Mesendoderm (in vitro differentiated cells): ENCODE measurements at regions not wholly inside any gene's neighbourhood (a gene's known extent, or its start where the extent isn't known, plus 50 kb on each side); places are given as distances from the start of the nearest gene placed in this dataset.

Experiments
- DNase-seq: peaks from one replicate; pipeline ENCODE4 v3.0.0; 2013
- H2AK5ac ChIP-seq: 2 replicates; pipeline ENCODE4 v1.6.1; 2013; ENCODE audit warnings: low read length, inconsistent platforms
- H2BK120ac ChIP-seq: 2 replicates; pipeline ENCODE4 v1.6.1; 2013; ENCODE audit warnings: low read depth, mild to moderate bottlenecking, low read length, moderate library complexity, mixed read lengths
- H2BK15ac ChIP-seq: replicated peaks from 2 replicates; pipeline ENCODE4 v1.6.1; 2013; ENCODE audit warnings: low read depth, mild to moderate bottlenecking, moderate library complexity
- H2BK5ac ChIP-seq: 2 replicates; pipeline ENCODE4 v1.6.1; 2013; ENCODE audit warnings: low read length, inconsistent platforms
- H3K18ac ChIP-seq: 2 replicates; pipeline ENCODE4 v1.6.1; 2013; ENCODE audit warnings: mild to moderate bottlenecking, low read length, mixed read lengths
- H3K23ac ChIP-seq: one replicate; pipeline ENCODE4 v1.6.1; 2013; ENCODE audit warnings: low read length
- H3K27ac ChIP-seq: 2 replicates; pipeline ENCODE4 v1.5.1; 2013; ENCODE audit warnings: low read depth, mild to moderate bottlenecking, inconsistent platforms, low read length, moderate library complexity
- H3K27me3 ChIP-seq: 2 replicates; pipeline ENCODE4 v1.6.1; 2013; ENCODE audit warnings: low read length, control low read depth, mild to moderate bottlenecking, inconsistent platforms; ENCODE audit not compliant: insufficient read depth, poor library complexity
- H3K36me3 ChIP-seq: 2 replicates; pipeline ENCODE4 v1.6.1; 2013; ENCODE audit warnings: low read length, inconsistent platforms; ENCODE audit not compliant: control insufficient read depth, insufficient read depth
- H3K4ac ChIP-seq: one replicate; pipeline ENCODE4 v1.6.1; 2013; ENCODE audit warnings: low read depth, mild to moderate bottlenecking, low read length, moderate library complexity
- H3K4me1 ChIP-seq: 2 replicates; pipeline ENCODE4 v1.6.1; 2013; ENCODE audit warnings: low read depth, low read length, inconsistent platforms; ENCODE audit not compliant: control insufficient read depth
- H3K4me2 ChIP-seq: 2 replicates; pipeline ENCODE4 v1.6.1; 2013; ENCODE audit warnings: low read length
- H3K4me3 ChIP-seq: 2 replicates; pipeline ENCODE4 v1.5.1; 2013; ENCODE audit warnings: mild to moderate bottlenecking, low read length
- H3K56ac ChIP-seq: one replicate; pipeline ENCODE4 v1.6.1; 2013; ENCODE audit warnings: low read length
- H3K79me1 ChIP-seq: 2 replicates; pipeline ENCODE4 v1.6.1; 2013; ENCODE audit warnings: low read length, inconsistent platforms
- H3K79me2 ChIP-seq: 2 replicates; pipeline ENCODE4 v1.6.1; 2013; ENCODE audit warnings: mild to moderate bottlenecking, low read length; ENCODE audit not compliant: control insufficient read depth, insufficient read depth
- H3K9ac ChIP-seq: 2 replicates; pipeline ENCODE4 v1.6.1; 2013; ENCODE audit warnings: low read length, inconsistent platforms
- H4K5ac ChIP-seq: one replicate; pipeline ENCODE4 v1.6.1; 2013; ENCODE audit warnings: low read length
- H4K8ac ChIP-seq: one replicate; pipeline ENCODE4 v1.6.1; 2013; ENCODE audit warnings: low read depth, mild to moderate bottlenecking, control low read depth, low read length, moderate library complexity
- WGBS: extraction: QIAGEN DNeasy Blood & Tissue Kit; methylation state at CpG from one replicate; pipeline ENCODE4 v1.1.7; 2013; ENCODE audit warnings: low lambda C conversion rate, missing lambda C conversion rate; ENCODE audit not compliant: insufficient coverage; ENCODE audit errors: extremely low coverage; 5-methylcytosine and 5-hydroxymethylcytosine counted together

GRCh38 chr12:34368079-34368478 lies 345.8 kb downstream of the ALG10 start:
- H3K27ac ChIP-seq = no peak overlapping the region
- no peak overlapping the region for H2AK5ac ChIP-seq
- H4K8ac ChIP-seq = no peak overlapping the region
- WGBS = no CpG with 5 or more reads among the region's 15 CpGs
- no peak overlapping the region for H3K4me2 ChIP-seq
- no peak overlapping the region for H2BK5ac ChIP-seq
- no peaks in the 10 kb centered on the region for H3K79me2 ChIP-seq
- H3K27me3 ChIP-seq = no peaks in the 10 kb centered on the region
- no peak overlapping the region for H3K23ac ChIP-seq
- H3K36me3 ChIP-seq = no peaks in the 10 kb centered on the region
- no peak overlapping the region for H3K9ac ChIP-seq
- H3K4me3 ChIP-seq = no peak overlapping the region
- no peak overlapping the region for H2BK15ac ChIP-seq
- H3K18ac ChIP-seq = no peak overlapping the region
- no peak overlapping the region for H2BK120ac ChIP-seq
- DNase-seq = no peak
- no peak overlapping the region for H3K4ac ChIP-seq
- H4K5ac ChIP-seq = no peak overlapping the region
- H3K56ac ChIP-seq = no peak overlapping the region
- no peaks in the 10 kb centered on the region for H3K79me1 ChIP-seq
- H3K4me1 ChIP-seq = no peaks in the 10 kb centered on the region

GRCh38 chr12:34371050-34371449 lies 348.8 kb downstream of the ALG10 start:
- Histone ChIP-seq H2BK5ac (no peak overlapping the region), H3K4ac (no peak overlapping the region), H3K4me1 (no peaks in the 10 kb centered on the region), H3K23ac (no peak overlapping the region), H2AK5ac (no peak overlapping the region), H3K79me2 (no peaks in the 10 kb centered on the region), H4K8ac (no peak overlapping the region), H3K27ac (no peak overlapping the region), H3K56ac (no peak overlapping the region), H3K4me3 (no peak overlapping the region), H3K27me3 (no peaks in the 10 kb centered on the region), H4K5ac (no peak overlapping the region), H3K36me3 (no peaks in the 10 kb centered on the region), H2BK120ac (no peak overlapping the region), H3K4me2 (no peak overlapping the region), H2BK15ac (no peak overlapping the region), H3K18ac (no peak overlapping the region), H3K79me1 (no peaks in the 10 kb centered on the region), H3K9ac (no peak overlapping the region)
- DNase-seq = no peak
- no CpG with 5 or more reads among the region's 17 CpGs for WGBS

- no peak for DNase-seq
- H4K5ac ChIP-seq = no peak overlapping the region
- no peak overlapping the region for H3K27ac ChIP-seq
- no peaks in the 10 kb centered on the region for H3K36me3 ChIP-seq
- WGBS = no CpG with 5 or more reads among the region's 21 CpGs
- H3K56ac ChIP-seq = no peak overlapping the region
- H3K79me2 ChIP-seq = no peaks in the 10 kb centered on the region
- no peaks in the 10 kb centered on the region for H3K4me1 ChIP-seq
- no peak overlapping the region for H3K4me3 ChIP-seq
- no peak overlapping the region for H2BK5ac ChIP-seq
- no peak overlapping the region for H2BK120ac ChIP-seq
- H3K27me3 ChIP-seq = no peaks in the 10 kb centered on the region
- H2BK15ac ChIP-seq = no peak overlapping the region
- H3K9ac ChIP-seq = no peak overlapping the region
- no peak overlapping the region for H3K23ac ChIP-seq
- H3K4me2 ChIP-seq = no peak overlapping the region
- no peak overlapping the region for H4K8ac ChIP-seq
- H3K4ac ChIP-seq = no peak overlapping the region
- H3K18ac ChIP-seq = no peak overlapping the region
- no peaks in the 10 kb centered on the region for H3K79me1 ChIP-seq
- no peak overlapping the region for H2AK5ac ChIP-seq
Measured at GRCh38 chr12:34372003-34372402, 349.7 kb downstream of the ALG10 start.

GRCh38 chr12:34373926-34374325 lies 351.6 kb downstream of the ALG10 start:
- Histone ChIP-seq H3K4me3 (no peak overlapping the region), H3K9ac (no peak overlapping the region), H3K23ac (no peak overlapping the region), H3K4ac (no peak overlapping the region), H3K79me1 (no peaks in the 10 kb centered on the region), H4K8ac (no peak overlapping the region), H3K18ac (no peak overlapping the region), H2BK5ac (no peak overlapping the region), H3K56ac (no peak overlapping the region), H2BK15ac (no peak overlapping the region), H2BK120ac (no peak overlapping the region), H3K79me2 (no peaks in the 10 kb centered on the region), H2AK5ac (no peak overlapping the region), H4K5ac (no peak overlapping the region), H3K27ac (no peak overlapping the region), H3K4me1 (no peaks in the 10 kb centered on the region), H3K36me3 (no peaks in the 10 kb centered on the region), H3K27me3 (no peaks in the 10 kb centered on the region), H3K4me2 (no peak overlapping the region)
- no peak for DNase-seq
- WGBS = no CpG with 5 or more reads among the region's 25 CpGs

GRCh38 chr12:34376133-34376799 lies 354.0 kb downstream of the ALG10 start:
- Histone ChIP-seq H3K23ac (no peak overlapping the region), H2BK5ac (no peak overlapping the region), H3K4ac (no peak overlapping the region), H3K79me1 (no peaks in the 10 kb centered on the region), H2BK120ac (no peak overlapping the region), H3K4me3 (no peak overlapping the region), H2AK5ac (no peak overlapping the region), H4K8ac (no peak overlapping the region), H4K5ac (no peak overlapping the region), H3K4me1 (no peaks in the 10 kb centered on the region), H3K36me3 (no peaks in the 10 kb centered on the region), H3K27me3 (no peaks in the 10 kb centered on the region), H3K56ac (no peak overlapping the region), H3K27ac (no peak overlapping the region), H2BK15ac (no peak overlapping the region), H3K9ac (no peak overlapping the region), H3K4me2 (no peak overlapping the region), H3K79me2 (no peaks in the 10 kb centered on the region), H3K18ac (no peak overlapping the region)
- DNase-seq = no peak
- WGBS = no CpG with 5 or more reads among the region's 28 CpGs
